B cell (primary cell): ENCODE measurements at regions not wholly inside any gene's neighbourhood (a gene's known extent, or its start where the extent isn't known, plus 50 kb on each side); places are given as distances from the start of the nearest gene placed in this dataset.

Source experiments
- ATAC-seq: fragments of 200-7000 bp; cut with Tn5 transposase; one replicate; pipeline ENCODE4 v1.10.0; 2021; ENCODE audit warnings: low read depth, mild to moderate bottlenecking, moderate number of reproducible peaks, moderate library complexity
- CTCF ChIA-PET: fragments of 350-600 bp; sonication (Branson Sonifier 250); formaldehyde crosslinking; loops from one replicate; lab custom pipeline; 2021; ENCODE audit warnings: antibody characterized with exemption, inconsistent platforms; lab: Charles Lee
- POLR2A ChIA-PET: fragments of 350-600 bp; sonication (Branson Sonifier 250); formaldehyde crosslinking; loops from one replicate; lab custom pipeline; 2021; ENCODE audit warnings: antibody characterized with exemption; lab: Charles Lee
- DNase-seq: peaks from one replicate; pipeline ENCODE4 v3.0.0; 2013
- H2AFZ ChIP-seq: 2 replicates; pipeline ENCODE4 v1.6.1; 2012; ENCODE audit warnings: mild to moderate bottlenecking, low read depth, low read length; ENCODE audit not compliant: insufficient read depth, poor library complexity, severe bottlenecking
- H3K27ac ChIP-seq, 2 donors: 1 replicate in 1 of 2; 2 replicates in 1 of 2; pipeline ENCODE4 v1.5.1; 2012 to 2013; ENCODE audit warnings: low read length in 2 of 2, mild to moderate bottlenecking in 2 of 2, moderate library complexity in 1 of 2
- H3K27me3 ChIP-seq, 4 experiments: fragments of 200-600 bp in 1 of 4; sonication (generic) in 1 of 4; replicated peaks in 1 of 4; 1 replicate in 2 of 4; 2 replicates in 2 of 4; pipeline versions ENCODE4 v1.6.1 to v1.7.0; 2013 to 2016; ENCODE audit warnings: low read length in 3 of 4, mild to moderate bottlenecking in 2 of 4, mixed read lengths in 1 of 4, moderate library complexity in 1 of 4; ENCODE audit not compliant: insufficient read depth in 4 of 4, control insufficient read depth in 3 of 4; ENCODE audit errors: control extremely low read depth in 1 of 4
- H3K36me3 ChIP-seq, 2 experiments: replicated peaks in 1 of 2; 1 replicate in 1 of 2; 2 replicates in 1 of 2; pipeline versions ENCODE4 v1.6.1 to v1.7.1; 2013; ENCODE audit warnings: low read length in 1 of 2; ENCODE audit not compliant: insufficient read depth in 2 of 2, control insufficient read depth in 1 of 2; ENCODE audit errors: control extremely low read depth in 1 of 2, extremely low read depth in 1 of 2
- H3K4me1 ChIP-seq, 2 donors: fragments of 200-600 bp in 1 of 2; sonication (generic) in 1 of 2; 1 replicate in 1 of 2; 2 replicates in 1 of 2; pipeline versions ENCODE4 v1.5.1 to v1.6.1; 2013 to 2017; ENCODE audit warnings: low read length in 2 of 2; ENCODE audit not compliant: control insufficient read depth in 2 of 2, insufficient read depth in 2 of 2
- H3K4me2 ChIP-seq: replicated peaks from 2 replicates; pipeline ENCODE3; 2012; ENCODE audit warnings: mild to moderate bottlenecking, low read depth, low read length; ENCODE audit not compliant: poor library complexity, severe bottlenecking
- H3K4me3 ChIP-seq, 5 experiments: fragments of 200-600 bp in 1 of 5; sonication (generic) in 1 of 5; 1 replicate in 3 of 5; 2 replicates in 2 of 5; pipeline versions ENCODE4 v1.5.1 to v1.7.0; 2011 to 2016; ENCODE audit warnings: low read length in 4 of 5, mild to moderate bottlenecking in 4 of 5, low read depth in 2 of 5, control low read depth in 1 of 5, moderate library complexity in 1 of 5; ENCODE audit not compliant: insufficient read depth in 1 of 5; ENCODE audit errors: control extremely low read depth in 1 of 5, extremely low read depth in 1 of 5
- H3K79me2 ChIP-seq: fragments of 200-600 bp; sonication (generic); one replicate; pipeline ENCODE4 v1.6.0; 2016; ENCODE audit warnings: low read length; ENCODE audit not compliant: control insufficient read depth, insufficient read depth
- H3K9ac ChIP-seq: fragments of 200-600 bp; sonication (generic); 2 replicates; pipeline ENCODE4 v1.6.1; 2017; ENCODE audit warnings: mild to moderate bottlenecking, low read length, moderate library complexity
- H3K9me3 ChIP-seq, 3 donors: one replicate each; pipeline versions ENCODE4 v1.6.1 to v1.7.1; 2013; ENCODE audit warnings: low read length in 2 of 3; ENCODE audit not compliant: control insufficient read depth in 2 of 3, insufficient read depth in 1 of 3; ENCODE audit errors: control extremely low read depth in 1 of 3
- H4K20me1 ChIP-seq: 2 replicates; pipeline ENCODE4 v1.6.0; 2012; ENCODE audit warnings: mild to moderate bottlenecking, low read length; ENCODE audit not compliant: insufficient read depth, control insufficient read depth, poor library complexity, severe bottlenecking
- H3K27ac Mint-ChIP-seq: one replicate; pipeline ENCODE4 v1.8.0; 2021; ENCODE audit warnings: mixed read lengths
- H3K27me3 Mint-ChIP-seq: one replicate; pipeline ENCODE4 v1.8.0; 2021; ENCODE audit warnings: mixed read lengths
- H3K4me1 Mint-ChIP-seq: one replicate; pipeline ENCODE4 v1.8.0; 2021; ENCODE audit warnings: mixed read lengths
- H3K4me3 Mint-ChIP-seq: one replicate; pipeline ENCODE4 v1.8.0; 2021; ENCODE audit warnings: mixed read lengths
- H3K9me3 Mint-ChIP-seq: one replicate; pipeline ENCODE4 v1.8.0; 2022; ENCODE audit warnings: mixed read lengths; ENCODE audit not compliant: insufficient read depth
- CTCF ChIP-seq: fragments of 200-600 bp; IDR thresholded peaks from one replicate; pipeline ENCODE4 v1.8.0; 2022; ENCODE audit warnings: antibody characterized with exemption, mild to moderate bottlenecking
- EZH2 ChIP-seq: IDR thresholded peaks from 2 replicates; pipeline ENCODE4 v1.6.1; 2012; ENCODE audit warnings: borderline replicate concordance, low read depth, mild to moderate bottlenecking, moderate library complexity, low read length; ENCODE audit not compliant: insufficient read depth, poor library complexity, severe bottlenecking
- WGBS: methylation state at CpG from one replicate; pipeline ENCODE4 v1.1.5; 2013; ENCODE audit warnings: missing lambda C conversion rate; ENCODE audit not compliant: insufficient coverage; 5-methylcytosine and 5-hydroxymethylcytosine counted together
- intact Hi-C: fragments of 100-400 bp; cut with micrococcal nuclease; formaldehyde crosslinking; loops from one replicate; pipeline ENCODE4 v1.10.0; 2022

DNA sequence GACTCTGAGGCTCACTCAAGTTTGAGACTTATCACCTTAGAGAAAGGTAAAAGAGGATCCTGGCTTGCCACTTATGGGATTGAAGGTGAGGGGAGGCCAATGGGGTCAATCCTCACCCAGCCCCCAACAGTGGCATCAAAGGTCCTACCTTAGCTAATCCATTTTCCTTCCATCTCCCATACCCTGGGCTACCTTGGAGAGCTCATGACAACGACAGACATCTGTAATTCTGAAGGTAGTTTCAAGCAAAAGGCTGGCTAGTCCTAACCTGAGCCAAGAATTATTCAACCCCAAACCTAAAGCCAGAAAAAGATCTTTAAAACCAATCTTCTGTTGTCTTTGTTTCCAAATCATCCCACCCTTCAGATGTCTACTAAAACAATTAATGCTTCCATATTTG is 179.2 kb upstream of the GHITM start:
- Mint-ChIP-seq H3K27ac (no peak overlapping the region), H3K4me3 (no peak overlapping the region), H3K4me1 (no peaks in the 10 kb centered on the region), H3K9me3 (no peaks in the 10 kb centered on the region), H3K27me3 (no peaks in the 10 kb centered on the region)
- Histone ChIP-seq H3K27ac (no peak overlapping the region), H3K36me3 (no peaks in the 10 kb centered on the region), H3K27me3 (no peaks in the 10 kb centered on the region), H3K9me3 (peaks cover 0 to 5% (median 0%) of the 10 kb centered on the region in 3 donors), H3K79me2 (no peaks in the 10 kb centered on the region), H3K4me2 (no peak overlapping the region), H4K20me1 (no peaks in the 10 kb centered on the region), H2AFZ (no peak overlapping the region), H3K4me3 (no peak overlapping the region), H3K4me1 (no peaks in the 10 kb centered on the region), H3K9ac (no peak overlapping the region)
- CTCF ChIA-PET, result no interaction called here
- intact Hi-C loops, result no loop called here
- ATAC-seq (no peak), DNase-seq (no peak)
- 40% methylated on average over 1 of the region's 1 CpG for WGBS
- POLR2A ChIA-PET, result no interaction called here
- no peak for TF ChIP-seq CTCF
- TF ChIP-seq EZH2, result no peak

DNA sequence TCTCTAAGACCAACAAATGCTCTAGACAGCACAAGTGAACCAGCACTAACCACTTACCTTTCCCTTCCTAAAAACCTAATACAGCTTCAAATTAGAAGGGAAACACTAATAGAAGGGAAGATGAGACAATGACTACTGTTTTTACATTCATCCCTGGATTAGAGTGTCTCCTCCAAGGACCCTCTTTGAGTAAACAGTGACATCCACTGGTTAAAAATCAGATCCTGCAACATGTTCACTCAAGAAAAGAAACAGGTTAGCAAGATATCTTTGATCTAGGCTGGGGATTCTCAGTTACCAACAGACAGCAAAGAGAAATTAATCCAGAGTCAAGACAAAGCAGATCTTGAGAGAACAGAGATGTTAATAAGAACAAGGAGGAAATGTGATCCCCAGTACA is 177.7 kb upstream of the GHITM start:
- Histone ChIP-seq H3K36me3 (no peaks in the 10 kb centered on the region), H3K4me2 (no peak overlapping the region), H3K9me3 (peaks cover 0 to 5% (median 0%) of the 10 kb centered on the region in 3 donors), H3K4me1 (no peaks in the 10 kb centered on the region), H2AFZ (no peak overlapping the region), H4K20me1 (no peaks in the 10 kb centered on the region), H3K27me3 (no peaks in the 10 kb centered on the region), H3K27ac (no peak overlapping the region), H3K4me3 (no peak overlapping the region), H3K9ac (no peak overlapping the region), H3K79me2 (no peaks in the 10 kb centered on the region)
- no peak overlapping the region for H3K27ac Mint-ChIP-seq
- H3K27me3 Mint-ChIP-seq, result no peaks in the 10 kb centered on the region
- DNase-seq (no peak), ATAC-seq (no peak)
- intact Hi-C loops, result no loop called here
- no peaks in the 10 kb centered on the region for H3K4me1 Mint-ChIP-seq
- no peak overlapping the region for H3K4me3 Mint-ChIP-seq
- TF ChIP-seq CTCF, result no peak
- no peak for TF ChIP-seq EZH2
- ChIA-PET POLR2A (no interaction called here), CTCF (no interaction called here)
- no peaks in the 10 kb centered on the region for H3K9me3 Mint-ChIP-seq
